ENCODE measurements at regions not wholly inside any gene's neighbourhood (a gene's known extent, or its start where the extent isn't known, plus 50 kb on each side); places are given as distances from the start of the nearest gene placed in this dataset.

DNA sequence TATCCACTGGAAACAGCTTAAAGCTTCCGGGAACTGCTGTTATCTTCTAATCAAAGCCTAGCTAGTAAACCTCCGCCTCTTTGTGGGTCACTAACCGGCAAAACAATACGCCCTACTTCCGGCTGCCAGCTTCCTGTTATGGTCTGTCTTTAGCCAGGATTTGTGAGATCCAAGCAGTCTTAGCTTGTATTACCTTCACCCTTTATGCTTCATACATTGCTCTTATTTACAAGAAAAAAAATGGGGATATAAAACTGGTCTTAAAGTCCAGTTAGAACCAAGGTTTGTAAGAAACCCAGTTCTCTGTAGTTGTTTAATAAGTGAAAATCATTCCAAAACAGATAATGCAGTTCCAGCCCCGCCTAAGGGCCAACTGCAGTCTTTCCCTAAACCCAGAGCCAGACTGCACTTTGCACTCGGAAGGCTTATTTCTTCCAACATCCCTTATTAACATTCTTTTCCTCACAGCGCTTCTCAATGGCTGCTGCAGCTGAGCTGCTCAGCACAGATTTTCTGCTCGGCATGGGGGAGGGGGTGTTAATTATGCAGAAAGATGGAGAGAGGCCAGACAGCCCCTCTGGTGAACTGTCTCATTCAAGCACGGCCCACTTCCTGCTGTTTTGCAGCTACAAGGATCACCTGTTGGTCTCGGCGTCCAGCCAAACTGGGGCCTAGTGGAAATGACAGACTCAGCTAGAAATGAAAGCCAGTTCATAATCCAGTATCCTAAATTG, 368.4 kb downstream of the KLF12 start:
- Mint-ChIP-seq H3K4me1 (peaks cover 39 to 65% of the 10 kb centered on the region in 2 donors), H3K4me3 (peak overlapping the region; percentile 65 to 78), H3K9me3 (no peaks in the 10 kb centered on the region), H3K27me3 (no peaks in the 10 kb centered on the region), H3K27ac (peak overlapping the region; percentile 93), H3K36me3 (peaks cover 11 to 21% of the 10 kb centered on the region in 2 donors)
- ATAC-seq (replicated peaks) (peak; percentile 86 to 88), DNase-seq (peak; percentile 51)

DNA sequence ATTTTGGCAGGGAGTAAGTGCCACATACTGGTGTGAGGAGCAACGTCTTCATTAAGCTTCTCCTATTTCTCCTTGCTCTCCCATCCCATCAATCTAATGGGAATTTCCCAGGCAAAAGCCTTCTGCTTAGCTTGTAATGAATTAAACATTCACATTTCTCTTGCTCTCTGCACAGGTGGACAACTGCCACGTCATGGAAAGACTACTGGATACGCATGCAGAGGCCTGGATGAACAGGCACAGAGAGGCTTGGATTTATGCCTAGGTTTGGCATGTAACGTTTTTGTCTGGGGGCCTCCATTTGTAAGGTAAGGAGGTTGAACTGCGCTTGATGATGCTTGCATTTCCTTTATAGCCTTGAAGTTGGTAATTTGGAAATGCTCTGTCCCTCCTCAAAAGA, 374.8 kb downstream of the KLF12 start:
- ATAC-seq (replicated peaks): no peak
- Mint-ChIP-seq H3K27ac (no peak overlapping the region), H3K9me3 (no peaks in the 10 kb centered on the region), H3K27me3 (no peaks in the 10 kb centered on the region), H3K36me3 (peaks cover 5 to 13% of the 10 kb centered on the region in 2 donors), H3K4me3 (no peak overlapping the region), H3K4me1 (peaks cover 14 to 28% of the 10 kb centered on the region in 2 donors)
- no peak for DNase-seq

GRCh38 chr13:73757481-73758233, 376.5 kb downstream of the KLF12 start:
- peak overlapping the region; percentile 25 for H3K27ac Mint-ChIP-seq
- ATAC-seq (replicated peaks) (no peak), DNase-seq (no peak)
- no peaks in the 10 kb centered on the region for H3K9me3 Mint-ChIP-seq
- no peak overlapping the region for H3K4me3 Mint-ChIP-seq
- peaks cover 14 to 26% of the 10 kb centered on the region in 2 donors for H3K4me1 Mint-ChIP-seq
- H3K27me3 Mint-ChIP-seq: no peaks in the 10 kb centered on the region
- peaks cover 7 to 10% of the 10 kb centered on the region in 2 donors for H3K36me3 Mint-ChIP-seq

GRCh38 chr13:73754727-73755292, 379.4 kb downstream of the KLF12 start:
- no peaks in the 10 kb centered on the region for H3K27me3 Mint-ChIP-seq
- ATAC-seq (replicated peaks): peak in 1 of 2 donors; percentile 38

DNA sequence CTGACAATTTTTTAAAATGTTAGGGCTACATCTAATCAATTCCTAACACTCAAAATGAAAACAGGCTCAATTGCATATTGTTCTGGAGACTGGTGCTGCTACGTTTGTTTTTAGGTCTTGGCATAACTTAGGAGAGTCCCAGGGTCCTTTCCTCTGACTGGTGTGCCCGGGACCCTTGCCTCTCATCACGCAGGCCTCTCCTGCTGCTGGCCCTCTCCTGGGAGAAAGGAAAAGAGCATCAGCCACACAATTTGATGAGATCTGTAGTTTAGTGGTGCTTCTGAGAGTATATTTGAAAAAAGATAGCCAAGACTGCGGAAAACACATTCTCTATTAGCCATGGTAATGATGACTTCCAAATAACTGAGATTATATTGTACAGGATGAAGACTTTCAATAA, 380.0 kb downstream of the KLF12 start:
- Mint-ChIP-seq H3K36me3 (peaks cover 17 to 33% of the 10 kb centered on the region in 2 donors), H3K4me1 (peaks cover 4% of the 10 kb centered on the region in 2 donors), H3K27ac (no peak overlapping the region), H3K4me3 (no peak overlapping the region), H3K9me3 (no peaks in the 10 kb centered on the region), H3K27me3 (no peaks in the 10 kb centered on the region)
- ATAC-seq (replicated peaks): no peak
- no peak for DNase-seq

More at GRCh38 chr13:73754727-73755292, 379.4 kb downstream of the KLF12 start:
- peaks cover 4% of the 10 kb centered on the region in 2 donors for H3K4me1 Mint-ChIP-seq
- peaks cover 17 to 27% of the 10 kb centered on the region in 2 donors for H3K36me3 Mint-ChIP-seq
- H3K4me3 Mint-ChIP-seq: no peak overlapping the region
- no peak for DNase-seq
- H3K9me3 Mint-ChIP-seq: no peaks in the 10 kb centered on the region
- no peak overlapping the region for H3K27ac Mint-ChIP-seq

- no peak overlapping the region for H3K4me3 Mint-ChIP-seq
- DNase-seq: no peak
- no peaks in the 10 kb centered on the region for H3K9me3 Mint-ChIP-seq
- no peak for ATAC-seq (replicated peaks)
- H3K4me1 Mint-ChIP-seq: peaks cover 4 to 6% of the 10 kb centered on the region in 2 donors
- H3K36me3 Mint-ChIP-seq: peaks cover 27 to 39% of the 10 kb centered on the region in 2 donors
- H3K27me3 Mint-ChIP-seq: no peaks in the 10 kb centered on the region
- no peak overlapping the region for H3K27ac Mint-ChIP-seq
Measured at GRCh38 chr13:73751290-73751689, 382.9 kb downstream of the KLF12 start.

DNA sequence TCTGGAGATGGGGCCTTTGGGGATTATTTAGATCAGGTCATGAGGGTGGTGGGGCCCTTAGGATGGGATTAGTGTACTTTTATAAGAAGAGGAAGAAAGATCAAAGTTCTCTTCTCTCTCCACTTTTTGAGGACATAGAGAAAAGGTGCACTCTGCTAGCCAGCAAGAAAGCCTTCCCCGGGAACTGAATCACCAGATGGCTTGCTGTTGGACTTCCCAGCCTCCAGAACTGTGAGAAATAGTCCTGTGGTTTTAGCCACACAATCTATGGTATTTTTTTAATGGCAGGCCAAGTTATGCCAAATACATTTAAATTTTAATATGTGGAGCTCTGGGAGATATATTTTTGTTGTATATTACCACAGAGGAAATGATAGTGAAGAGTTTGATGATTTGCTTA, 385.8 kb downstream of the KLF12 start:
- H3K27me3 Mint-ChIP-seq: no peaks in the 10 kb centered on the region
- no peaks in the 10 kb centered on the region for H3K9me3 Mint-ChIP-seq
- H3K36me3 Mint-ChIP-seq: peaks cover 31 to 43% of the 10 kb centered on the region in 2 donors
- ATAC-seq (replicated peaks) (no peak), DNase-seq (no peak)
- peaks cover 0 to 4% of the 10 kb centered on the region in 2 donors for H3K4me1 Mint-ChIP-seq
- H3K27ac Mint-ChIP-seq: no peak overlapping the region
- no peak overlapping the region for H3K4me3 Mint-ChIP-seq

- no peak for DNase-seq
- Mint-ChIP-seq H3K4me3 (no peak overlapping the region), H3K4me1 (peaks cover 0 to 2% of the 10 kb centered on the region in 2 donors), H3K9me3 (no peaks in the 10 kb centered on the region), H3K27me3 (no peaks in the 10 kb centered on the region), H3K36me3 (peaks cover 18 to 23% of the 10 kb centered on the region in 2 donors), H3K27ac (no peak overlapping the region)
- ATAC-seq (replicated peaks): no peak
Measured at GRCh38 chr13:73745190-73745589, 389.0 kb downstream of the KLF12 start.

DNA sequence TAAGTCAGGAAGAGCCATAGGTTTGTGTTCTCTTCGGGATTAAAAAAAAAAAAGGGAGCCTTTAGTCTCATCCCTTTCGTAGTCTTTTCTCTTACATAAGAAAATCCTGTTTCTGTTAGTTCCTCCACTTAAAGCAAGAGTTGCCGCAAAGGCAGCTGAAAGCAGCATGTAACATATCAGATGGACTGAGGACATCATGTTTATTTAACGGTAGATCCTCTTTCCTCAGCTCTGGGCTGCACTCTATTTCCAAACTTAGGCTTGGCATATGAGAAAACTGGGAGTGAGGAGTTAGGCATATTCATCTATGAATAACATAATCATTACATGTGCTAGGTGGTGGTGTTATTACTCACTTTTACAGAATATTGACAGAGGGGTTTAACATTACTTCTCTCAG, 391.2 kb downstream of the KLF12 start:
- H3K4me1 Mint-ChIP-seq: peaks cover 0 to 2% of the 10 kb centered on the region in 2 donors
- DNase-seq: no peak
- no peaks in the 10 kb centered on the region for H3K9me3 Mint-ChIP-seq
- no peak overlapping the region for H3K27ac Mint-ChIP-seq
- H3K4me3 Mint-ChIP-seq: no peak overlapping the region
- no peaks in the 10 kb centered on the region for H3K27me3 Mint-ChIP-seq
- H3K36me3 Mint-ChIP-seq: peaks cover 6 to 7% of the 10 kb centered on the region in 2 donors
- ATAC-seq (replicated peaks): no peak

GRCh38 chr13:73741742-73742141, 392.5 kb downstream of the KLF12 start:
- Mint-ChIP-seq H3K4me3 (no peak overlapping the region), H3K4me1 (no peaks in the 10 kb centered on the region), H3K36me3 (peaks cover 6 to 7% of the 10 kb centered on the region in 2 donors), H3K27me3 (no peaks in the 10 kb centered on the region), H3K9me3 (no peaks in the 10 kb centered on the region), H3K27ac (no peak overlapping the region)
- no peak for ATAC-seq (replicated peaks)
- DNase-seq: no peak

GRCh38 chr13:73741111-73741510, 393.1 kb downstream of the KLF12 start:
- ATAC-seq (replicated peaks): no peak
- no peaks in the 10 kb centered on the region for H3K27me3 Mint-ChIP-seq
- H3K4me1 Mint-ChIP-seq: no peaks in the 10 kb centered on the region
- no peaks in the 10 kb centered on the region for H3K9me3 Mint-ChIP-seq
- no peak for DNase-seq
- no peak overlapping the region for H3K27ac Mint-ChIP-seq
- H3K36me3 Mint-ChIP-seq: peaks cover 6 to 10% of the 10 kb centered on the region in 2 donors
- H3K4me3 Mint-ChIP-seq: no peak overlapping the region

GRCh38 chr13:73740666-73741065, 393.5 kb downstream of the KLF12 start:
- H3K36me3 Mint-ChIP-seq: peaks cover 6 to 13% of the 10 kb centered on the region in 2 donors
- H3K27ac Mint-ChIP-seq: no peak overlapping the region
- H3K4me3 Mint-ChIP-seq: no peak overlapping the region

DNA sequence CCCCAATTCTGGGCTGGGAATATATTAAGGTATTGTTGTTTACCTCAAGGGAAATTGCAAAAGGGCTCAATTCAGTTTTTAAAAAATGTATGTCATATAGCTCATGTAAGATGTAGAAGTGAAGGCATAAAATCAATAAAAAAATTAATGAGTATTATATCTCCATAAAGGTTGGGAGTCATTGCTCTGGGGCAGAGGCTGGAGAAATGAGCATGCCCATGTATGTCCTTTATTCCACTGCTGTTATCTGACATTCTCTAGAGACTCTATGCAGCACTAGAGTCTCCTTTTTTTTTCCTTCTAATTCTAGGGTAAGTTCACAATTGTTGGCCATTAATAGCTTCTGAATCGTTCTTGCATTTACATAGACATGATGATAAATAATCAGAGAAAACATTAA, 394.8 kb downstream of the KLF12 start:
- no peak overlapping the region for H3K4me3 Mint-ChIP-seq
- peaks cover 9 to 18% of the 10 kb centered on the region in 2 donors for H3K36me3 Mint-ChIP-seq
- ATAC-seq (replicated peaks) (no peak), DNase-seq (no peak)
- H3K27me3 Mint-ChIP-seq: no peaks in the 10 kb centered on the region
- H3K9me3 Mint-ChIP-seq: no peaks in the 10 kb centered on the region
- H3K27ac Mint-ChIP-seq: no peak overlapping the region
- H3K4me1 Mint-ChIP-seq: no peaks in the 10 kb centered on the region

More at GRCh38 chr13:73740666-73741065, 393.5 kb downstream of the KLF12 start:
- DNase-seq (no peak), ATAC-seq (replicated peaks) (no peak)
- H3K4me1 Mint-ChIP-seq: no peaks in the 10 kb centered on the region
- H3K9me3 Mint-ChIP-seq: no peaks in the 10 kb centered on the region
- H3K27me3 Mint-ChIP-seq: no peaks in the 10 kb centered on the region

GRCh38 chr13:73738626-73739025, 395.6 kb downstream of the KLF12 start:
- H3K36me3 Mint-ChIP-seq: peaks cover 5 to 14% of the 10 kb centered on the region in 2 donors
- DNase-seq: no peak
- H3K9me3 Mint-ChIP-seq: no peaks in the 10 kb centered on the region
- ATAC-seq (replicated peaks): no peak
- H3K27me3 Mint-ChIP-seq: no peaks in the 10 kb centered on the region
- H3K4me3 Mint-ChIP-seq: no peak overlapping the region
- no peak overlapping the region for H3K27ac Mint-ChIP-seq
- no peaks in the 10 kb centered on the region for H3K4me1 Mint-ChIP-seq

All from stimulated activated naive B cell treated with anti-CD40 and anti-IgM and Interleukin-4, amounts not matched to agents 10 μg/mL and 1 μg/mL and 100 μg/mL, for 72 hours (primary cell).